ENCODE measurements at regions not wholly inside any gene's neighbourhood (a gene's known extent, or its start where the extent isn't known, plus 50 kb on each side); places are given as distances from the start of the nearest gene placed in this dataset.

DNA sequence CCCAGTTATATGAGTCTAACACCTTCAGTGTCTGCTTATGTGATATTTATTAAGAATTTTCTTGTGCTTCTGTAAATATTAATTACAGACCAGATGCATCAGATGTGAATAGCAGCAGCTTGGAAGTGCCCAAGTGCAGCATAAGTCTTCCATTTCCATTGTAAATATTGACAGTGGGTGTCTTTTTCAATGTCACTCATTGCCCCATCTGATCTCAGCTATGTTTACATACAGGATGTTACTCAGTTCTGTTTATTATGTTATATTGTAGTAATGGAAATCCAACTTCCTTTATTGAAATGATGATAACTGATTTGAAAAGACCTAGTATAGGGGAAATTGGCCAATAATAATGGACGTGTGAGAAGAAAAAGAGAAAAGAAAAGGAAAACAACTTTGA lies 296.7 kb downstream of the SAMD5 start:
- no peaks in the 10 kb centered on the region for H3K36me3 ChIP-seq
- no peak overlapping the region for H3K4me3 ChIP-seq (ENCODE audit: low read depth in 1 of 2, low read length in 1 of 2)
- H3K9me3 ChIP-seq = no peaks in the 10 kb centered on the region
- H3K27ac ChIP-seq = no peak overlapping the region
- TF ChIP-seq, protein P1, sequence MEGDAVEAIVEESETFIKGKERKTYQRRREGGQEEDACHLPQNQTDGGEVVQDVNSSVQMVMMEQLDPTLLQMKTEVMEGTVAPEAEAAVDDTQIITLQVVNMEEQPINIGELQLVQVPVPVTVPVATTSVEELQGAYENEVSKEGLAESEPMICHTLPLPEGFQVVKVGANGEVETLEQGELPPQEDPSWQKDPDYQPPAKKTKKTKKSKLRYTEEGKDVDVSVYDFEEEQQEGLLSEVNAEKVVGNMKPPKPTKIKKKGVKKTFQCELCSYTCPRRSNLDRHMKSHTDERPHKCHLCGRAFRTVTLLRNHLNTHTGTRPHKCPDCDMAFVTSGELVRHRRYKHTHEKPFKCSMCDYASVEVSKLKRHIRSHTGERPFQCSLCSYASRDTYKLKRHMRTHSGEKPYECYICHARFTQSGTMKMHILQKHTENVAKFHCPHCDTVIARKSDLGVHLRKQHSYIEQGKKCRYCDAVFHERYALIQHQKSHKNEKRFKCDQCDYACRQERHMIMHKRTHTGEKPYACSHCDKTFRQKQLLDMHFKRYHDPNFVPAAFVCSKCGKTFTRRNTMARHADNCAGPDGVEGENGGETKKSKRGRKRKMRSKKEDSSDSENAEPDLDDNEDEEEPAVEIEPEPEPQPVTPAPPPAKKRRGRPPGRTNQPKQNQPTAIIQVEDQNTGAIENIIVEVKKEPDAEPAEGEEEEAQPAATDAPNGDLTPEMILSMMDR (IDR thresholded peaks at IDR 0.05) = no peak
- H3K27me3 ChIP-seq = no peaks in the 10 kb centered on the region
- no peaks in the 10 kb centered on the region for H3K4me1 ChIP-seq (ENCODE audit: control insufficient read depth in 1 of 2, insufficient read depth in 1 of 2, low read depth in 1 of 2, low read length in 1 of 2)

DNA sequence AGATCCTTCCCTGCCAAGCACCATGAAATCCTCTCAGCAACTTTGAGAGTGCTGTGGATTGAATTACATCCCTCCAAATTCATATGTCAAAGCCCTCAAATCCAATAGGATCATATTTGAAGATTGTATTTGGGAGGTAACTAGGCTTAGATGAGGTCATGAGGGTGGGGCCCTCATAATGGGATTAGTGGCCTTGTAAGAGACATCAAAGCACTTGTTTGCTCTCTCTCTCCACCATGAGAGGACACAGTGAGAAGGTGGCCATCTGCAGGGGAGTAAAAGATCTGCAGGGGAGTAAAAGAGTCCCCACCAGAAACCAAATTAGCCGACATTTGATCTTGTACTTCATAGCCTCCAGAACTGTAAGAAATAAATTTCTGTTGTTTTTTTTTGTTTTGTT lies 298.2 kb downstream of the SAMD5 start:
- Histone ChIP-seq H3K27ac (no peak overlapping the region), H3K4me1 (ENCODE audit: control insufficient read depth in 1 of 2, insufficient read depth in 1 of 2, low read depth in 1 of 2, low read length in 1 of 2) (no peaks in the 10 kb centered on the region), H3K27me3 (no peaks in the 10 kb centered on the region), H3K36me3 (no peaks in the 10 kb centered on the region), H3K4me3 (ENCODE audit: low read depth in 1 of 2, low read length in 1 of 2) (no peak overlapping the region), H3K9me3 (no peaks in the 10 kb centered on the region)
- TF ChIP-seq, protein P1 (IDR thresholded peaks at IDR 0.05) = no peak

DNA sequence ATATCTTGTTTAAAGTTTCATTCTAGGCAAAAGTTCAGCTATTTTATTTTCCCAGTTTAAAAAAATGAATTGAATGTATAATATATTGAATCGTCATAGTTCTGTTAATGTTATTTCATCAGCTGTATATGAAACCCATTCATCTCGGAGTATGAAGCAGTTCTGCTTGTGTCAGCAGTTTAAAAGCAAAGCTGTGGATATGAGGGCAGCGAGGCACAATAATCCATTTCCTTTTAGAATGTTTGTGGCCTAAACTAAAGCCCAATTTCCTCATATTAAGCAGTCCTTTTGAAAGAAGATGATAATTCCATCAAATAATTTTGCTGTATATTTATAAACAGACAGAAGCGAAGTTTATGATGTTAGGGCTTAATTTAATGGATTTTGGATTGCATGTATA lies 300.1 kb downstream of the SAMD5 start:
- Histone ChIP-seq H3K27ac (no peak overlapping the region), H3K36me3 (no peaks in the 10 kb centered on the region), H3K9me3 (no peaks in the 10 kb centered on the region), H3K4me3 (ENCODE audit: low read depth in 1 of 2, low read length in 1 of 2) (no peak overlapping the region), H3K27me3 (no peaks in the 10 kb centered on the region), H3K4me1 (ENCODE audit: control insufficient read depth in 1 of 2, insufficient read depth in 1 of 2, low read depth in 1 of 2, low read length in 1 of 2) (no peaks in the 10 kb centered on the region)
- TF ChIP-seq, protein P1 (IDR thresholded peaks at IDR 0.05) = no peak

DNA sequence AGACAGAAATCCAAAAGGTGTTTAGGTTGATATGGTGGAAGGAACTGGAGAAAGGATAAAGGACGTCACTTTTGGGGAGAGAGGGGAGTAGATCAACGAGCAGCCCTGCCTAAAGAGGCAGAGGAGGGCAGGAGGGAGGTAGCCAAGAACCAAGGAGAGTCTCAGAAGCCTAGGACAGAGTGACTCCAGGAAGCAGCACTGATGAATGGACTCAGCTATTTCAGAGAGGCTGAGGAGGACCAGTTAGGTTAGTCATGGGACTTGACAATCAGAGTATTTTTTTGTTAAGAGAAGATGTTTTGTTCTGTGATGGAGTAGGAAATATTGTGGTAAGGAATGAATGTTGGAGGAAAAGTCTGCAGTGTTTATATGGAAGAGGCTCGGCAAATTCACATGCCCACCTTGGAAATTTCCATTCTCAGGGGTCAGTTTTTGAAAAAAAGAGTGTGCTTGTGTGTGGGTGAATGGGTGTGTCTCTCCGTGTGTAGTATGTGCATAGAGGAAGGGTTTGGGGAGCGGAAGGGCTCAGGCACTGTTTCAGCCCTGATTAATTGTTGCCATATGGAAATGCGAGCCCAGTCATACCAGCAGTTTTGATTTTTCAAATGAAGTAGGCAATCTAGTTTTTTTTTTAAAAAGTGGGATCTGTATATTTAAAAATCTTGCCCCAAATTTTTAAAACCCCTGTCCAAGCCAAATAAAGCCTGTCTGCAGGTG lies 303.6 kb downstream of the SAMD5 start:
- TF ChIP-seq, protein P1 (IDR thresholded peaks at IDR 0.05) = no peak
- no peaks in the 10 kb centered on the region for H3K9me3 ChIP-seq

DNA sequence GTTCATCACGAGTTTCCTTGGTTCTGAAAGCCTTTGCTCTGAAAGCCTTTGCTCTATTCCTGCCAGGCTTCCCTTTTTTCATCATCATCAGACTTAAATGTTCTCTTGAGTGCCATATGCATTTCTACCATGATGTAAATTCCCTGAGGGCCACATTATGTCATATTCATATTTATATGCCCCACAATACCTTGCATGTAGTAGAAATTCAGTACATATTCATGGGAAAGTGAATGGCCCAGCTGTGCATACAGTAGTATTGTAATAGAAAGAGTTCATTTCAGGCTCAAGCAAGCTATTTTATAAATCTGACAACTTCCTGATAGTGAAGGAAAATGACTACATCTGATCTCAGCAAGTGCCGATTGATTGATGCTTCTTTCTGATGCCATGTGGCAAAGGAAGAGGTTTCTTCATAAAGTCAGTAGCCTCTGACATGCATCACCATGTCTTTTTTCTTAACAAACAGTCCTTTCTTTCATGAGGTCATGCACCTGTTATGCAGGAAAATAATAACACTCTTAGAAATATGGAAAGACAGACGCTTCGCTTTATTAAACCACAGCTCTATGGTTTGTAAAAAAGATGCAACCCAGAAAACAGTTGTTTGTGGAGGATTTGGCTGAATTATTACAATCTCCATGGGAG lies 308.7 kb downstream of the SAMD5 start:
- Histone ChIP-seq H3K27ac (no peak overlapping the region), H3K4me3 (ENCODE audit: low read depth in 1 of 2, low read length in 1 of 2) (no peak overlapping the region), H3K4me1 (ENCODE audit: control insufficient read depth in 1 of 2, insufficient read depth in 1 of 2, low read depth in 1 of 2, low read length in 1 of 2) (no peaks in the 10 kb centered on the region), H3K9me3 (no peaks in the 10 kb centered on the region), H3K36me3 (no peaks in the 10 kb centered on the region), H3K27me3 (no peaks in the 10 kb centered on the region)
- TF ChIP-seq, protein P1 (IDR thresholded peaks at IDR 0.05) = no peak

More for the DNA sequence above, 303.6 kb downstream of the SAMD5 start:
- H3K4me1 ChIP-seq (ENCODE audit: control insufficient read depth in 1 of 2, insufficient read depth in 1 of 2, low read depth in 1 of 2, low read length in 1 of 2) = no peaks in the 10 kb centered on the region
- no peak overlapping the region for H3K27ac ChIP-seq
- H3K4me3 ChIP-seq (ENCODE audit: low read depth in 1 of 2, low read length in 1 of 2) = no peak overlapping the region
- H3K27me3 ChIP-seq = no peaks in the 10 kb centered on the region
- H3K36me3 ChIP-seq = no peaks in the 10 kb centered on the region

All from neutrophil (primary cell).